ENCODE measurements at regions not wholly inside any gene's neighbourhood (a gene's known extent, or its start where the extent isn't known, plus 50 kb on each side); places are given as distances from the start of the nearest gene placed in this dataset.

DNA sequence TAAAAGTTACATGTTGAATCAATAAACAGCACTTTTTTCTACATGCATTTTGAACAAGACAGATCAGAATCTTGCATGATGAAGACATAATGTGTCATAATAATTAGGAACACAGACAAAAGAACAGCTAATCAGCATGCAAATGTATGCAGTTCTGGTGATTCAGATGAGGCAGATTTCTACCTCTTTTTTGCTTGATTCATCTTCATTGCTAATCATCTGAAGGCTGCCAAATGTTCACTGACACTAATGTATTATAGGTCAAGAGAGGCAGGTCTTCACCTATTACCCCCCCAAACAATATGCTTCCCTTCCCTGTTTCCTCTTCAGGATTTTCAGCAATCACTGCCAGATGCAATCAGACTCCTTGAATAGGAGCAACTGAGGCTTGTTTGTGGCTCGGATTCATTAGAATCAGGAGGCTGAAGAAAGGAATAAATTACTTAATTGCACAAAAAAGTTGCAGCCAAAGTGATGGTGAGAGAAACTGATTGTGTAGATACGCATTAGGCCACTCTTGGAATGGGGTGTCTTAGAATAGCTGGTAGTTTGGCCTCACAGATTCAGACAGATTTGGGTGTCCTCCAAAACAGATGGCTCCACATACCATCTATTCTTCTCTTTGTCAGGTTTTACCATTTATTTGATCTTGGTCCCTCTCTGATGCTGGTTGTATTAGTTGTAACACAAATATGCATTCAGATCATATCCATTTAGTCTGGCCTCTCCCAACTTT is 275.4 kb downstream of the RPS6KC1 start:
- no peak for TF ChIP-seq EZH2 (IDR thresholded peaks at IDR 0.05; ENCODE audit: insufficient read depth, poor library complexity, severe bottlenecking)
- TF ChIP-seq EZH2phosphoT487 (IDR thresholded peaks at IDR 0.05; ENCODE audit: insufficient read depth, low read depth) = no peak

Data from GM23248 (cell line).